DND-41 (cell line): ENCODE measurements at regions not wholly inside any gene's neighbourhood (a gene's known extent, or its start where the extent isn't known, plus 50 kb on each side); places are given as distances from the start of the nearest gene placed in this dataset.

Experiments used
- EZH2 ChIP-seq: IDR thresholded peaks from 3 replicates; pipeline ENCODE4 v1.6.1; 2012; ENCODE audit warnings: borderline replicate concordance, low read depth, mild to moderate bottlenecking, moderate library complexity, low read length, inconsistent platforms; ENCODE audit not compliant: severe bottlenecking
- TF ChIP-seq, protein P1 (sequence below): IDR thresholded peaks from 2 replicates; pipeline ENCODE4 v1.5.1; 2012; ENCODE audit warnings: borderline replicate concordance, low read length, moderate library complexity, mild to moderate bottlenecking; ENCODE audit not compliant: poor library complexity, severe bottlenecking; ENCODE audit errors: extremely low read depth

GRCh38 chr22:47795477-47796127 is 1033.2 kb downstream of the TBC1D22A start:
- TF ChIP-seq, protein P1, sequence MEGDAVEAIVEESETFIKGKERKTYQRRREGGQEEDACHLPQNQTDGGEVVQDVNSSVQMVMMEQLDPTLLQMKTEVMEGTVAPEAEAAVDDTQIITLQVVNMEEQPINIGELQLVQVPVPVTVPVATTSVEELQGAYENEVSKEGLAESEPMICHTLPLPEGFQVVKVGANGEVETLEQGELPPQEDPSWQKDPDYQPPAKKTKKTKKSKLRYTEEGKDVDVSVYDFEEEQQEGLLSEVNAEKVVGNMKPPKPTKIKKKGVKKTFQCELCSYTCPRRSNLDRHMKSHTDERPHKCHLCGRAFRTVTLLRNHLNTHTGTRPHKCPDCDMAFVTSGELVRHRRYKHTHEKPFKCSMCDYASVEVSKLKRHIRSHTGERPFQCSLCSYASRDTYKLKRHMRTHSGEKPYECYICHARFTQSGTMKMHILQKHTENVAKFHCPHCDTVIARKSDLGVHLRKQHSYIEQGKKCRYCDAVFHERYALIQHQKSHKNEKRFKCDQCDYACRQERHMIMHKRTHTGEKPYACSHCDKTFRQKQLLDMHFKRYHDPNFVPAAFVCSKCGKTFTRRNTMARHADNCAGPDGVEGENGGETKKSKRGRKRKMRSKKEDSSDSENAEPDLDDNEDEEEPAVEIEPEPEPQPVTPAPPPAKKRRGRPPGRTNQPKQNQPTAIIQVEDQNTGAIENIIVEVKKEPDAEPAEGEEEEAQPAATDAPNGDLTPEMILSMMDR = no peak
- no peak for TF ChIP-seq EZH2
